OCI-LY7 (cell line): ENCODE measurements at regions not wholly inside any gene's neighbourhood (a gene's known extent, or its start where the extent isn't known, plus 50 kb on each side); places are given as distances from the start of the nearest gene placed in this dataset.

Source experiments
- BruUV-seq: library from RNA; stranded (reverse); fragments of 400-500 nt; replicated peaks from 2 replicates; lab custom pipeline; 2021; lab: Mats Ljungman, UMichigan
- CTCF ChIA-PET: fragments of 300-600 bp; sonication (Branson Sonifier 250); formaldehyde crosslinking; loops from one replicate; lab custom pipeline; 2022; ENCODE audit warnings: antibody characterized with exemption; ENCODE audit not compliant: unreplicated experiment; lab: Charles Lee
- POLR2A ChIA-PET: fragments of 300-600 bp; sonication (Branson Sonifier 250); formaldehyde crosslinking; loops from one replicate; lab custom pipeline; 2022; ENCODE audit warnings: antibody characterized with exemption; lab: Charles Lee
- DNase-seq: peaks from one replicate; pipeline ENCODE4 v3.0.0-alpha.2; 2015; ENCODE audit warnings: low spot score
- H2AFZ ChIP-seq: fragments of 200-600 bp; sonication (generic), shearing (Covaris generic); 2 replicates; pipeline ENCODE4 v1.6.1; 2014; ENCODE audit warnings: mild to moderate bottlenecking, antibody characterized with exemption, low read length, moderate library complexity
- H3K27ac ChIP-seq: fragments of 200-600 bp; sonication (generic); 2 replicates; pipeline ENCODE4 v1.5.1; 2014; ENCODE audit warnings: mixed run types, low read depth, mild to moderate bottlenecking, moderate library complexity, low read length, inconsistent platforms; ENCODE audit not compliant: poor library complexity, severe bottlenecking
- H3K36me3 ChIP-seq: fragments of 200-600 bp; sonication (generic); 2 replicates; pipeline ENCODE4 v1.6.1; 2014; ENCODE audit warnings: mild to moderate bottlenecking, antibody characterized with exemption, low read length, moderate library complexity, mixed read lengths; ENCODE audit not compliant: insufficient read depth
- H3K4me1 ChIP-seq: fragments of 200-600 bp; sonication (generic); 2 replicates; pipeline ENCODE4 v1.5.1; 2014; ENCODE audit warnings: mild to moderate bottlenecking, low read length; ENCODE audit not compliant: insufficient read depth, poor library complexity, severe bottlenecking
- H3K4me2 ChIP-seq: fragments of 200-600 bp; sonication (generic); 2 replicates; pipeline ENCODE4 v1.6.1; 2014; ENCODE audit warnings: mild to moderate bottlenecking, low read length
- H3K4me3 ChIP-seq: fragments of 200-600 bp; sonication (generic); 2 replicates; pipeline ENCODE4 v1.5.1; 2014; ENCODE audit warnings: mild to moderate bottlenecking, low read depth, low read length; ENCODE audit not compliant: poor library complexity, severe bottlenecking
- H3K79me2 ChIP-seq: fragments of 200-600 bp; sonication (generic); 2 replicates; pipeline ENCODE4 v1.6.1; 2016; ENCODE audit warnings: low read depth, mild to moderate bottlenecking, low read length, moderate library complexity, mixed read lengths; ENCODE audit not compliant: insufficient read depth
- H3K9me2 ChIP-seq: fragments of 200-600 bp; sonication (generic); 2 replicates; pipeline ENCODE4 v1.6.1; 2016; ENCODE audit warnings: mild to moderate bottlenecking, low read length, mixed read lengths; ENCODE audit not compliant: insufficient read depth
- H3K9me3 ChIP-seq: fragments of 200-600 bp; sonication (generic); 2 replicates; pipeline ENCODE4 v1.6.1; 2014; ENCODE audit warnings: mild to moderate bottlenecking, mixed run types, low read length, mixed read lengths
- H4K20me1 ChIP-seq: fragments of 200-600 bp; sonication (generic); 2 replicates; pipeline ENCODE4 v1.6.1; 2014; ENCODE audit warnings: mild to moderate bottlenecking, antibody characterized with exemption, low read length, moderate library complexity, mixed read lengths; ENCODE audit not compliant: insufficient read depth
- EZH2phosphoT487 ChIP-seq: fragments of 200-600 bp; sonication (generic); IDR thresholded peaks from 2 replicates; pipeline ENCODE4 v1.6.1; 2018; ENCODE audit warnings: low read depth, borderline replicate concordance, mild to moderate bottlenecking, mixed run types, antibody characterized with exemption, low read length, moderate library complexity, mixed read lengths
- intact Hi-C: fragments of 100-400 bp; cut with micrococcal nuclease; formaldehyde crosslinking; loops from one replicate; pipeline ENCODE4 v1.10.0; 2022; ENCODE audit not compliant: unreplicated experiment
- TF ChIP-seq, protein P1 (sequence below): fragments of 200-600 bp; sonication (generic); conservative IDR thresholded peaks from 2 replicates; pipeline ENCODE4 v1.5.1; 2014; ENCODE audit warnings: mild to moderate bottlenecking, antibody characterized with exemption, low read length, moderate library complexity, mixed read lengths

- CTCF ChIA-PET = no interaction called here
- no peaks in the 10 kb centered on the region for H3K79me2 ChIP-seq
- POLR2A ChIA-PET = no interaction called here
- DNase-seq = no peak
- H4K20me1 ChIP-seq = no peaks in the 10 kb centered on the region
- H3K36me3 ChIP-seq = no peaks in the 10 kb centered on the region
- no peak overlapping the region for H3K4me2 ChIP-seq
- no peaks in the 10 kb centered on the region for H3K9me3 ChIP-seq
- H2AFZ ChIP-seq = no peak overlapping the region
- intact Hi-C loops = no loop called here
- H3K9me2 ChIP-seq = no peaks in the 10 kb centered on the region
- no peak overlapping the region for H3K27ac ChIP-seq
- BruUV-seq = no TSS peak
- no peak overlapping the region for H3K4me3 ChIP-seq
- H3K4me1 ChIP-seq = no peaks in the 10 kb centered on the region
- TF ChIP-seq, protein P1, sequence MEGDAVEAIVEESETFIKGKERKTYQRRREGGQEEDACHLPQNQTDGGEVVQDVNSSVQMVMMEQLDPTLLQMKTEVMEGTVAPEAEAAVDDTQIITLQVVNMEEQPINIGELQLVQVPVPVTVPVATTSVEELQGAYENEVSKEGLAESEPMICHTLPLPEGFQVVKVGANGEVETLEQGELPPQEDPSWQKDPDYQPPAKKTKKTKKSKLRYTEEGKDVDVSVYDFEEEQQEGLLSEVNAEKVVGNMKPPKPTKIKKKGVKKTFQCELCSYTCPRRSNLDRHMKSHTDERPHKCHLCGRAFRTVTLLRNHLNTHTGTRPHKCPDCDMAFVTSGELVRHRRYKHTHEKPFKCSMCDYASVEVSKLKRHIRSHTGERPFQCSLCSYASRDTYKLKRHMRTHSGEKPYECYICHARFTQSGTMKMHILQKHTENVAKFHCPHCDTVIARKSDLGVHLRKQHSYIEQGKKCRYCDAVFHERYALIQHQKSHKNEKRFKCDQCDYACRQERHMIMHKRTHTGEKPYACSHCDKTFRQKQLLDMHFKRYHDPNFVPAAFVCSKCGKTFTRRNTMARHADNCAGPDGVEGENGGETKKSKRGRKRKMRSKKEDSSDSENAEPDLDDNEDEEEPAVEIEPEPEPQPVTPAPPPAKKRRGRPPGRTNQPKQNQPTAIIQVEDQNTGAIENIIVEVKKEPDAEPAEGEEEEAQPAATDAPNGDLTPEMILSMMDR = no peak
- no peak for TF ChIP-seq EZH2phosphoT487
Observed at GRCh38 chr2:71844967-71845366, 302.7 kb downstream of the CYP26B1 start.

- no peaks in the 10 kb centered on the region for H3K36me3 ChIP-seq
- intact Hi-C loops = no loop called here
- H3K9me2 ChIP-seq = no peaks in the 10 kb centered on the region
- no peaks in the 10 kb centered on the region for H3K4me1 ChIP-seq
- H3K79me2 ChIP-seq = no peaks in the 10 kb centered on the region
- H3K27ac ChIP-seq = no peak overlapping the region
- CTCF ChIA-PET = no interaction called here
- H3K9me3 ChIP-seq = no peaks in the 10 kb centered on the region
- H2AFZ ChIP-seq = no peak overlapping the region
- no peak overlapping the region for H3K4me2 ChIP-seq
- no peak for DNase-seq
- POLR2A ChIA-PET = no interaction called here
- no peaks in the 10 kb centered on the region for H4K20me1 ChIP-seq
- no peak for TF ChIP-seq EZH2phosphoT487
- TF ChIP-seq, protein P1 = no peak
- BruUV-seq = no TSS peak
- no peak overlapping the region for H3K4me3 ChIP-seq
Observed at GRCh38 chr2:71843391-71843850, 304.2 kb downstream of the CYP26B1 start.

- no peaks in the 10 kb centered on the region for H3K9me2 ChIP-seq
- H3K36me3 ChIP-seq = no peaks in the 10 kb centered on the region
- no peak overlapping the region for H3K4me2 ChIP-seq
- no peaks in the 10 kb centered on the region for H3K79me2 ChIP-seq
- ChIA-PET CTCF (no interaction called here), POLR2A (no interaction called here)
- no peaks in the 10 kb centered on the region for H3K9me3 ChIP-seq
- TF ChIP-seq, protein P1 = no peak
- no peak for TF ChIP-seq EZH2phosphoT487
- intact Hi-C loops = no loop called here
- H3K4me1 ChIP-seq = no peaks in the 10 kb centered on the region
- H3K27ac ChIP-seq = no peak overlapping the region
- no TSS peak for BruUV-seq
- DNase-seq = no peak
- H2AFZ ChIP-seq = no peak overlapping the region
- no peak overlapping the region for H3K4me3 ChIP-seq
- H4K20me1 ChIP-seq = no peaks in the 10 kb centered on the region
Observed at GRCh38 chr2:71842744-71843143, 304.9 kb downstream of the CYP26B1 start.
